ENCODE measurements at regions not wholly inside any gene's neighbourhood (a gene's known extent, or its start where the extent isn't known, plus 50 kb on each side); places are given as distances from the start of the nearest gene placed in this dataset.

- no peak for ATAC-seq
- TF ChIP-seq BACH2 (CRISPR knock-in tag; IDR thresholded peaks at IDR 0.05; ENCODE audit: borderline replicate concordance) = no peak
- TF ChIP-seq ZFP3 (CRISPR knock-in tag; IDR thresholded peaks at IDR 0.05) = no peak
- no peak for TF ChIP-seq ZC3H10 (CRISPR knock-in tag; IDR thresholded peaks at IDR 0.05)
These were observed 116.8 kb upstream of the KIT start for GRCh38 chr4:54540931-54541330.

DNA sequence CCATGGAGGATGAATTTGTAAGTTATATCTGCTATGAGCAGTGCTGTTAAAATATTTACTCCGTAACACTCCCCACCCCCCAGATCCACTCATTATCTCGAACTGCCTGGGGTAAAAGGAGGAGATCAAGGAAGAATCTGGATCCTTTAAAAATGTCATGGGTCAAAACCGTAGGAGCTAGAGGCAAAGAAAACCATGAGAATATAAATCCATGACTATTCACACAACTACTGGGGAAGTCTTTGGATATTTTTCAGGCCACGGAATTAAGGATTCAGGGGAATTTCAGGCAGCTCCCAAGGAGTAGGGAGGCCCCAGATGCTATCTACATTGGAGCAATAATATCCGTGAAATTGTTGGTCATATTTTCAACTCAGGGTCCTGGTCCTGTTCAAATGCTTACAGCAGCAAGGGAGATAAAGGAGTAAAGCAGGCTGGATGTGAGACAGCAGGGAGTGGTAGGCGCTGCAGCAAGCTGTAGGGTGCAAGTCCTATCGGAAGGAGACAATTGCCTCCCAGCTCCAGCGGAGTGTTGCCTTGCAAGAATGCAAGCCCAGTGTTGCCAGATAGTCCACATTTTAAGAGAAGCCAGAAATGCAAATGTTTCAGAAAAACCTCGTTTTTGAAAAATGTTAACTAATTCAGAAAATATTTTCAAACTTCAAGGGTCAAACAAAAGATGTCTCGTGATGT is 116.2 kb upstream of the KIT start:
- ATAC-seq = no peak
- no peak for TF ChIP-seq ZNF70 (CRISPR knock-in tag; IDR thresholded peaks at IDR 0.05)
- TF ChIP-seq PATZ1 (CRISPR knock-in tag; IDR thresholded peaks at IDR 0.05; ENCODE audit: borderline replicate concordance) = no peak
- no peak for TF ChIP-seq ZC3H10 (CRISPR knock-in tag; IDR thresholded peaks at IDR 0.05)
- no peak for TF ChIP-seq OSR1 (CRISPR knock-in tag; IDR thresholded peaks at IDR 0.05)
- TF ChIP-seq RARB (CRISPR knock-in tag; IDR thresholded peaks at IDR 0.05) = no peak
- TF ChIP-seq TCF4 (CRISPR knock-in tag; IDR thresholded peaks at IDR 0.05; ENCODE audit: borderline replicate concordance) = no peak
- TF ChIP-seq BACH2 (CRISPR knock-in tag; IDR thresholded peaks at IDR 0.05; ENCODE audit: borderline replicate concordance) = no peak
- TF ChIP-seq ARNTL (CRISPR knock-in tag; IDR thresholded peaks at IDR 0.05; ENCODE audit: borderline replicate concordance, low read depth) = no peak
- TF ChIP-seq ZFP3 (CRISPR knock-in tag; IDR thresholded peaks at IDR 0.05) = no peak
- no peak for TF ChIP-seq TOX (CRISPR knock-in tag; IDR thresholded peaks at IDR 0.05; ENCODE audit: borderline replicate concordance)
- no peak for TF ChIP-seq SNAI2 (CRISPR knock-in tag; IDR thresholded peaks at IDR 0.05)
- TF ChIP-seq CSDC2 (CRISPR knock-in tag; IDR thresholded peaks at IDR 0.05) = no peak

DNA sequence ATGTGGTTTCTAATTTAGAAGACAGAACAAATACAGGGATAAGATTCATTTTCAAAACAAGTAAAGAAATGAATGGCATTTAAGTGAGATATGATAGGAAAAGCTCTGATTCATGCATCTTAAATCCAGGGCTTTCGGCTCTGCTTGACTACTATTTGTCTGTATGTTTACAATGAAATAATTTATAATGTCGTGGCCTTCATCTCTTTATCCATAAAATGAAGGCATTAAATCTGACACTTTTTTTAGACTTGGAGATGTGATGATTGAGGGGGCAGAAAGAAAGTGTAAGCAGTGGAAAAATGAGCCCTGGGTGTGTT is 115.7 kb upstream of the KIT start:
- TF ChIP-seq SNAI2 (CRISPR knock-in tag; IDR thresholded peaks at IDR 0.05) (no peak), ESRRG (CRISPR knock-in tag; IDR thresholded peaks at IDR 0.05) (no peak)
- no peak for ATAC-seq

DNA sequence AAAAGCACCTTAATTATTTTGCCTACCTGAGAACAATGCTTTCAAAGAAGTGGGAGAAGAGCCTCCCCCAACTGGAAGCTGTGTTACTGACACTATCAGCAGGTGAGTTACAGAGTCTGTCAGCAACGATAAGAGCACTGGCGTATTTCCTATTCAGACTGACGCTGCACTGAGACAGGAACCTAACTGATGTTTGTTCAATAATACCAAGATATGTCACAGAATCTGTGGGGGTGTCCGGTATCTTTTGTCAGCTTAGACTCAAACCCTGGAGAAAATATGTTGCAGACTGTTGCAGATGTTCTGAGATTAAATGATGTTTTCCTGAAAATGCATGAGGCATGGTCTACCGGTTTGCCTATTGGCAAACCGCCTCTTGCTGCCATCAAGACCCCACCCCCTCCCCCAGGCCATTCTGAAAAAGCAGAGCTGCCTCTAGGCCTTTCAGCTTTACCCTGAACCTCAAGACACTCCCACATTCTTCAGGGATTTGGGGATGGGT is 115.2 kb upstream of the KIT start:
- no peak for ATAC-seq
- TF ChIP-seq BACH2 (CRISPR knock-in tag; IDR thresholded peaks at IDR 0.05; ENCODE audit: borderline replicate concordance) = no peak
- no peak for TF ChIP-seq ZNF70 (CRISPR knock-in tag; IDR thresholded peaks at IDR 0.05)
- TF ChIP-seq OSR1 (CRISPR knock-in tag; IDR thresholded peaks at IDR 0.05) = no peak
- TF ChIP-seq ISL1 (CRISPR knock-in tag; IDR thresholded peaks at IDR 0.05) = no peak
- TF ChIP-seq PPARA (CRISPR knock-in tag; IDR thresholded peaks at IDR 0.05; ENCODE audit: borderline replicate concordance) = no peak
- no peak for TF ChIP-seq TCF4 (CRISPR knock-in tag; IDR thresholded peaks at IDR 0.05; ENCODE audit: borderline replicate concordance)
- TF ChIP-seq GLIS3 (CRISPR knock-in tag; IDR thresholded peaks at IDR 0.05) = no peak
- no peak for TF ChIP-seq TOX (CRISPR knock-in tag; IDR thresholded peaks at IDR 0.05; ENCODE audit: borderline replicate concordance)
- no peak for TF ChIP-seq CREB5 (CRISPR knock-in tag; IDR thresholded peaks at IDR 0.05; ENCODE audit: low read depth)
- TF ChIP-seq PATZ1 (CRISPR knock-in tag; IDR thresholded peaks at IDR 0.05; ENCODE audit: borderline replicate concordance) = no peak
- TF ChIP-seq CSRNP3 (CRISPR knock-in tag; IDR thresholded peaks at IDR 0.05) = no peak
- TF ChIP-seq ZC3H10 (CRISPR knock-in tag; IDR thresholded peaks at IDR 0.05) = no peak
- no peak for TF ChIP-seq ARNTL (CRISPR knock-in tag; IDR thresholded peaks at IDR 0.05; ENCODE audit: borderline replicate concordance, low read depth)
- TF ChIP-seq, protein P1, sequence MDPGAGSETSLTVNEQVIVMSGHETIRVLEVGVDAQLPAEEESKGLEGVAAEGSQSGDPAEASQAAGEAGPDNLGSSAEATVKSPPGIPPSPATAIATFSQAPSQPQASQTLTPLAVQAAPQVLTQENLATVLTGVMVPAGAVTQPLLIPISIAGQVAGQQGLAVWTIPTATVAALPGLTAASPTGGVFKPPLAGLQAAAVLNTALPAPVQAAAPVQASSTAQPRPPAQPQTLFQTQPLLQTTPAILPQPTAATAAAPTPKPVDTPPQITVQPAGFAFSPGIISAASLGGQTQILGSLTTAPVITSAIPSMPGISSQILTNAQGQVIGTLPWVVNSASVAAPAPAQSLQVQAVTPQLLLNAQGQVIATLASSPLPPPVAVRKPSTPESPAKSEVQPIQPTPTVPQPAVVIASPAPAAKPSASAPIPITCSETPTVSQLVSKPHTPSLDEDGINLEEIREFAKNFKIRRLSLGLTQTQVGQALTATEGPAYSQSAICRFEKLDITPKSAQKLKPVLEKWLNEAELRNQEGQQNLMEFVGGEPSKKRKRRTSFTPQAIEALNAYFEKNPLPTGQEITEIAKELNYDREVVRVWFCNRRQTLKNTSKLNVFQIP (CRISPR knock-in tag; IDR thresholded peaks at IDR 0.05; ENCODE audit: borderline replicate concordance, low read depth) = no peak
- TF ChIP-seq ZFP3 (CRISPR knock-in tag; IDR thresholded peaks at IDR 0.05) = no peak
- TF ChIP-seq ZFP30 (CRISPR knock-in tag; IDR thresholded peaks at IDR 0.05) = no peak
- no peak for TF ChIP-seq ZNF8 (CRISPR knock-in tag; IDR thresholded peaks at IDR 0.05)
- no peak for TF ChIP-seq CSDC2 (CRISPR knock-in tag; IDR thresholded peaks at IDR 0.05)
- TF ChIP-seq ESRRG (CRISPR knock-in tag; IDR thresholded peaks at IDR 0.05) = no peak

All from SK-N-SH treated with all-trans-retinoic acid at 6 μM for 48 hours (cell line).